Embryonic facial prominence (tissue), 1 donor: ENCODE measurements at regions not wholly inside any gene's neighbourhood (a gene's known extent, or its start where the extent isn't known, plus 50 kb on each side); places are given as distances from the start of the nearest gene placed in this dataset.

Experiments
- DNase-seq: peaks from one replicate; pipeline ENCODE4 v3.0.0-alpha.2; 2016; ENCODE audit errors: extremely low spot score

- DNase-seq = no peak
Measured at GRCh38 chr6:9204171-9204570, 768.8 kb upstream of the SLC35B3 start.

GRCh38 chr6:9200712-9201111, 765.4 kb upstream of the SLC35B3 start:
- no peak for DNase-seq

GRCh38 chr6:9197726-9198125, 762.4 kb upstream of the SLC35B3 start:
- DNase-seq = no peak

- no peak for DNase-seq
Measured at GRCh38 chr6:9195322-9195721, 760.0 kb upstream of the SLC35B3 start.

GRCh38 chr6:9192405-9192909, 757.1 kb upstream of the SLC35B3 start:
- no peak for DNase-seq

GRCh38 chr6:9186148-9186547, 750.8 kb upstream of the SLC35B3 start:
- no peak for DNase-seq

GRCh38 chr6:9178071-9178470, 742.7 kb upstream of the SLC35B3 start:
- DNase-seq = no peak

- DNase-seq = no peak
Measured at GRCh38 chr6:9173229-9173628, 737.9 kb upstream of the SLC35B3 start.

- DNase-seq = no peak
Measured at GRCh38 chr6:9172096-9172495, 736.8 kb upstream of the SLC35B3 start.

- no peak for DNase-seq
Measured at GRCh38 chr6:9168669-9169068, 733.3 kb upstream of the SLC35B3 start.

GRCh38 chr6:9161731-9162130, 726.4 kb upstream of the SLC35B3 start:
- no peak for DNase-seq

- DNase-seq = no peak
Measured at GRCh38 chr6:9159051-9159450, 723.7 kb upstream of the SLC35B3 start.

- DNase-seq = no peak
Measured at GRCh38 chr6:9155836-9156235, 720.5 kb upstream of the SLC35B3 start.

- DNase-seq = no peak
Measured at GRCh38 chr6:9143140-9143539, 707.8 kb upstream of the SLC35B3 start.

- DNase-seq = no peak
Measured at GRCh38 chr6:9140951-9141460, 705.7 kb upstream of the SLC35B3 start.

GRCh38 chr6:9140172-9140571, 704.8 kb upstream of the SLC35B3 start:
- no peak for DNase-seq

- no peak for DNase-seq
Measured at GRCh38 chr6:9139746-9140145, 704.4 kb upstream of the SLC35B3 start.

- DNase-seq = no peak
Measured at GRCh38 chr6:9138936-9139335, 703.6 kb upstream of the SLC35B3 start.

GRCh38 chr6:9136141-9136822, 700.9 kb upstream of the SLC35B3 start:
- DNase-seq = no peak

- no peak for DNase-seq
Measured at GRCh38 chr6:9131616-9132015, 696.3 kb upstream of the SLC35B3 start.

- DNase-seq = no peak
Measured at GRCh38 chr6:9131201-9131600, 695.9 kb upstream of the SLC35B3 start.

GRCh38 chr6:9128970-9129369, 693.6 kb upstream of the SLC35B3 start:
- DNase-seq = no peak

- DNase-seq = no peak
Measured at GRCh38 chr6:9126878-9127560, 691.7 kb upstream of the SLC35B3 start.
